WTC11 (cell line): ENCODE measurements at regions not wholly inside any gene's neighbourhood (a gene's known extent, or its start where the extent isn't known, plus 50 kb on each side); places are given as distances from the start of the nearest gene placed in this dataset.

Experiments used
- ATAC-seq: fragments of 200-7000 bp; cut with Tn5 transposase; 2 replicates; pipeline ENCODE4 v1.10.0; 2021; ENCODE audit warnings: mild to moderate bottlenecking, moderate library complexity
- CTCF ChIA-PET: fragments of 300-600 bp; sonication (Branson Sonifier 250); formaldehyde crosslinking; loops from one replicate; lab custom pipeline; 2021; ENCODE audit warnings: antibody characterized with exemption; lab: Charles Lee
- POLR2A ChIA-PET: fragments of 350-600 bp; sonication (Branson Sonifier 250); formaldehyde crosslinking; loops from one replicate; lab custom pipeline; 2021; ENCODE audit warnings: antibody characterized with exemption; lab: Charles Lee
- DNase-seq: peaks from one replicate; pipeline ENCODE4 v3.0.0; 2021; ENCODE audit warnings: low spot score
- H3K27ac Mint-ChIP-seq: 2 replicates; pipeline ENCODE4 v1.8.0; 2021; ENCODE audit warnings: mixed read lengths
- H3K27me3 Mint-ChIP-seq: 2 replicates; pipeline ENCODE4 v1.8.0; 2021; ENCODE audit warnings: low read depth, mild to moderate bottlenecking, moderate library complexity, mixed read lengths
- H3K36me3 Mint-ChIP-seq: 2 replicates; pipeline ENCODE4 v1.8.0; 2021; ENCODE audit warnings: mixed read lengths
- H3K4me1 Mint-ChIP-seq: 2 replicates; pipeline ENCODE4 v1.8.0; 2022; ENCODE audit warnings: mixed read lengths
- H3K4me3 Mint-ChIP-seq: 2 replicates; pipeline ENCODE4 v1.8.0; 2021; ENCODE audit warnings: mild to moderate bottlenecking, moderate library complexity, mixed read lengths
- H3K9me3 Mint-ChIP-seq: 2 replicates; pipeline ENCODE4 v1.8.0; 2021; ENCODE audit warnings: mixed read lengths
- ATF3 ChIP-seq: sonication (generic); formaldehyde crosslinking; conservative IDR thresholded peaks from 2 replicates; pipeline ENCODE4 v1.8.1; 2022; ENCODE audit warnings: mild to moderate bottlenecking, missing genetic modification reagents
- CDX4 ChIP-seq: fragments of 250-450 bp; sonication (Bioruptor Pico); IDR thresholded peaks from 2 replicates; pipeline ENCODE4 v1.9.0; 2021; ENCODE audit warnings: moderate library complexity, mild to moderate bottlenecking, inconsistent platforms, borderline replicate concordance
- CREB1 ChIP-seq: sonication (generic); formaldehyde crosslinking; IDR thresholded peaks from 2 replicates; pipeline ENCODE4 v1.8.0; 2023; ENCODE audit warnings: mild to moderate bottlenecking, missing genetic modification reagents
- CTCF ChIP-seq: fragments of 200-600 bp; IDR thresholded peaks from 2 replicates; pipeline ENCODE4 v1.8.0; 2022; ENCODE audit warnings: antibody characterized with exemption
- E2F4 ChIP-seq: sonication (generic); formaldehyde crosslinking; IDR thresholded peaks from 2 replicates; pipeline ENCODE4 v1.8.1; 2022; ENCODE audit warnings: low read depth, mild to moderate bottlenecking, moderate library complexity, missing genetic modification reagents, borderline replicate concordance
- ELF4 ChIP-seq: sonication (generic); formaldehyde crosslinking; IDR thresholded peaks from 2 replicates; pipeline ENCODE4 v1.8.1; 2022; ENCODE audit warnings: low read depth, mild to moderate bottlenecking, moderate library complexity, missing genetic modification reagents
- HMGXB4 ChIP-seq: sonication (generic); formaldehyde crosslinking; IDR thresholded peaks from 2 replicates; pipeline ENCODE4 v1.8.1; 2023; ENCODE audit warnings: mild to moderate bottlenecking, moderate library complexity, missing genetic modification reagents
- MYBL2 ChIP-seq: sonication (generic); formaldehyde crosslinking; IDR thresholded peaks from 2 replicates; pipeline ENCODE4 v1.8.1; 2023; ENCODE audit warnings: mild to moderate bottlenecking, moderate library complexity, missing genetic modification reagents
- NR1H2 ChIP-seq: sonication (generic); formaldehyde crosslinking; IDR thresholded peaks from 2 replicates; pipeline ENCODE4 v1.9.0; 2021; ENCODE audit warnings: mild to moderate bottlenecking, moderate library complexity, missing genetic modification reagents
- PRDM15 ChIP-seq: sonication (generic); formaldehyde crosslinking; IDR thresholded peaks from 2 replicates; pipeline ENCODE4 v1.8.0; 2022; ENCODE audit warnings: missing genetic modification reagents
- RELA ChIP-seq: sonication (generic); formaldehyde crosslinking; IDR thresholded peaks from 2 replicates; pipeline ENCODE4 v1.8.1; 2022; ENCODE audit warnings: missing genetic modification reagents, mild to moderate bottlenecking, borderline replicate concordance
- TCF7 ChIP-seq: sonication (generic); formaldehyde crosslinking; IDR thresholded peaks from 2 replicates; pipeline ENCODE4 v1.8.0; 2022; ENCODE audit warnings: mild to moderate bottlenecking, low read depth, missing genetic modification reagents, moderate library complexity
- TEAD1 ChIP-seq: sonication (generic); formaldehyde crosslinking; IDR thresholded peaks from 2 replicates; pipeline ENCODE4 v1.8.0; 2022; ENCODE audit warnings: mild to moderate bottlenecking, missing genetic modification reagents
- TEAD4 ChIP-seq: sonication (generic); formaldehyde crosslinking; IDR thresholded peaks from 2 replicates; pipeline ENCODE4 v1.8.0; 2022; ENCODE audit warnings: mild to moderate bottlenecking, missing genetic modification reagents
- ZBTB21 ChIP-seq: sonication (generic); formaldehyde crosslinking; IDR thresholded peaks from 2 replicates; pipeline ENCODE4 v1.8.1; 2023; ENCODE audit warnings: mild to moderate bottlenecking, missing genetic modification reagents, borderline replicate concordance
- ZNF219 ChIP-seq: sonication (generic); formaldehyde crosslinking; IDR thresholded peaks from 2 replicates; pipeline ENCODE4 v1.8.0; 2023; ENCODE audit warnings: missing genetic modification reagents, mild to moderate bottlenecking, borderline replicate concordance
- ZNF317 ChIP-seq: sonication (generic); formaldehyde crosslinking; IDR thresholded peaks from 2 replicates; pipeline ENCODE4 v1.8.1; 2023; ENCODE audit warnings: low read depth, mild to moderate bottlenecking, moderate library complexity, missing genetic modification reagents, borderline replicate concordance
- ZNF425 ChIP-seq: fragments of 250-450 bp; sonication (Bioruptor Pico); conservative IDR thresholded peaks from 2 replicates; pipeline ENCODE4 v1.9.0; 2021; ENCODE audit warnings: mild to moderate bottlenecking
- ZNF671 ChIP-seq: fragments of 250-450 bp; sonication (Bioruptor Pico); IDR thresholded peaks from 2 replicates; pipeline ENCODE4 v1.8.0; 2021; ENCODE audit warnings: mild to moderate bottlenecking

GRCh38 chr9:13513286-13513685, 233.8 kb upstream of the MPDZ start:
- TF ChIP-seq ZNF671 (CRISPR knock-in tag) (no peak), RELA (CRISPR knock-in tag) (no peak), HMGXB4 (CRISPR knock-in tag) (no peak), TEAD1 (CRISPR knock-in tag) (no peak), CREB1 (no peak), CDX4 (CRISPR knock-in tag) (no peak), TCF7 (CRISPR knock-in tag) (no peak), E2F4 (CRISPR knock-in tag) (no peak), ZNF219 (CRISPR knock-in tag) (no peak), CTCF (no peak), ATF3 (no peak), MYBL2 (CRISPR knock-in tag) (no peak), NR1H2 (no peak), ELF4 (CRISPR knock-in tag) (no peak), ZNF425 (CRISPR knock-in tag) (no peak), PRDM15 (no peak), TEAD4 (CRISPR knock-in tag) (no peak), ZNF317 (CRISPR knock-in tag) (no peak), ZBTB21 (no peak)
- H3K27me3 Mint-ChIP-seq = no peaks in the 10 kb centered on the region
- H3K9me3 Mint-ChIP-seq = peaks cover 4% of the 10 kb centered on the region; the same call in 1 of the 2 replicates
- H3K4me3 Mint-ChIP-seq = no peak overlapping the region
- H3K4me1 Mint-ChIP-seq = peaks cover 22% of the 10 kb centered on the region
- no peak overlapping the region for H3K27ac Mint-ChIP-seq
- ATAC-seq = no peak
- no peaks in the 10 kb centered on the region for H3K36me3 Mint-ChIP-seq
- ChIA-PET POLR2A (interaction anchor here (0.6 to 0.8 kb wide), 2 partner anchors 23 to 887 kb away, joined by 4 to 5 read pairs; no protein-coding TSS in a partner anchor), CTCF (interaction anchor here (1.2 kb wide), 1 partner anchor 86 kb away, joined by 3 read pairs; no protein-coding TSS in a partner anchor)
- no peak for DNase-seq
